SJSA1 (cell line): ENCODE measurements at regions not wholly inside any gene's neighbourhood (a gene's known extent, or its start where the extent isn't known, plus 50 kb on each side); places are given as distances from the start of the nearest gene placed in this dataset.

Source experiments
- DNase-seq, 2 experiments: peaks; one replicate each; pipeline ENCODE4 v3.0.0-alpha.2; 2015 to 2020; ENCODE audit warnings: low spot score in 2 of 2, low read depth in 1 of 2
- H3K27ac ChIP-seq: fragments of 250-450 bp; sonication (Bioruptor Pico); 2 replicates; pipeline ENCODE4 v1.5.1; 2020; ENCODE audit warnings: mild to moderate bottlenecking, moderate library complexity
- H3K27me3 ChIP-seq: fragments of 250-450 bp; sonication (Bioruptor Pico); replicated peaks from 2 replicates; pipeline ENCODE4 v1.5.1; 2020; ENCODE audit warnings: mild to moderate bottlenecking, moderate library complexity
- H3K36me3 ChIP-seq: fragments of 250-450 bp; sonication (Bioruptor Pico); 2 replicates; pipeline ENCODE4 v1.5.1; 2020; ENCODE audit warnings: mild to moderate bottlenecking
- H3K4me1 ChIP-seq: fragments of 250-450 bp; sonication (Bioruptor Pico); replicated peaks from 2 replicates; pipeline ENCODE4 v1.6.1; 2021; ENCODE audit warnings: mild to moderate bottlenecking
- H3K4me3 ChIP-seq: fragments of 250-450 bp; sonication (Bioruptor Pico); 2 replicates; pipeline ENCODE4 v1.5.1; 2020; ENCODE audit warnings: mild to moderate bottlenecking
- H3K9me3 ChIP-seq: fragments of 250-450 bp; sonication (Bioruptor Pico); replicated peaks from 2 replicates; pipeline ENCODE4 v1.5.1; 2020; ENCODE audit warnings: mild to moderate bottlenecking

- H3K36me3 ChIP-seq, result peaks cover 35% of the 10 kb centered on the region
- no peaks in the 10 kb centered on the region for H3K9me3 ChIP-seq
- H3K4me3 ChIP-seq, result no peak overlapping the region
- no peaks in the 10 kb centered on the region; the same call in 1 of the 2 replicates for H3K4me1 ChIP-seq
- no peaks in the 10 kb centered on the region for H3K27me3 ChIP-seq
- no peak for DNase-seq
- no peak overlapping the region for H3K27ac ChIP-seq
Measured at GRCh38 chr22:48522271-48522670, 1305.4 kb downstream of the BRD1 start.

- Histone ChIP-seq H3K9me3 (no peaks in the 10 kb centered on the region), H3K36me3 (peaks cover 37% of the 10 kb centered on the region), H3K4me1 (no peaks in the 10 kb centered on the region), H3K27ac (no peak overlapping the region), H3K27me3 (no peaks in the 10 kb centered on the region), H3K4me3 (no peak overlapping the region)
- no peak for DNase-seq
Measured at GRCh38 chr22:48520884-48521588, 1306.6 kb downstream of the BRD1 start.

GRCh38 chr22:48520207-48520606 is 1307.5 kb downstream of the BRD1 start:
- Histone ChIP-seq H3K4me3 (no peak overlapping the region), H3K27me3 (no peaks in the 10 kb centered on the region), H3K4me1 (no peaks in the 10 kb centered on the region), H3K27ac (no peak overlapping the region), H3K36me3 (peaks cover 32% of the 10 kb centered on the region), H3K9me3 (no peaks in the 10 kb centered on the region)
- no peak for DNase-seq

GRCh38 chr22:48517039-48518030 is 1310.3 kb downstream of the BRD1 start:
- H3K9me3 ChIP-seq, result no peaks in the 10 kb centered on the region
- H3K27ac ChIP-seq, result no peak overlapping the region
- DNase-seq, result no peak
- no peak overlapping the region for H3K4me3 ChIP-seq
- peaks cover 30% of the 10 kb centered on the region for H3K36me3 ChIP-seq
- no peaks in the 10 kb centered on the region for H3K27me3 ChIP-seq
- H3K4me1 ChIP-seq, result no peaks in the 10 kb centered on the region

- Histone ChIP-seq H3K27ac (no peak overlapping the region), H3K4me1 (no peaks in the 10 kb centered on the region), H3K9me3 (no peaks in the 10 kb centered on the region), H3K4me3 (no peak overlapping the region), H3K27me3 (no peaks in the 10 kb centered on the region), H3K36me3 (peaks cover 31% of the 10 kb centered on the region)
- no peak for DNase-seq
Measured at GRCh38 chr22:48516571-48516970, 1311.1 kb downstream of the BRD1 start.

- H3K9me3 ChIP-seq, result no peaks in the 10 kb centered on the region
- DNase-seq, result no peak
- H3K4me1 ChIP-seq, result no peaks in the 10 kb centered on the region
- peaks cover 28% of the 10 kb centered on the region for H3K36me3 ChIP-seq
- no peaks in the 10 kb centered on the region for H3K27me3 ChIP-seq
- no peak overlapping the region for H3K4me3 ChIP-seq
- no peak overlapping the region for H3K27ac ChIP-seq
Measured at GRCh38 chr22:48515571-48516200, 1312.0 kb downstream of the BRD1 start.

- Histone ChIP-seq H3K27ac (no peak overlapping the region), H3K4me1 (no peaks in the 10 kb centered on the region), H3K9me3 (no peaks in the 10 kb centered on the region), H3K27me3 (no peaks in the 10 kb centered on the region), H3K4me3 (no peak overlapping the region), H3K36me3 (peaks cover 28% of the 10 kb centered on the region)
- DNase-seq, result no peak
Measured at GRCh38 chr22:48513929-48514328, 1313.7 kb downstream of the BRD1 start.

GRCh38 chr22:48513446-48513845 is 1314.2 kb downstream of the BRD1 start:
- DNase-seq, result no peak
- Histone ChIP-seq H3K9me3 (no peaks in the 10 kb centered on the region), H3K27me3 (no peaks in the 10 kb centered on the region), H3K36me3 (peaks cover 28% of the 10 kb centered on the region), H3K4me1 (no peaks in the 10 kb centered on the region), H3K27ac (no peak overlapping the region), H3K4me3 (no peak overlapping the region)

GRCh38 chr22:48511781-48512327 is 1315.8 kb downstream of the BRD1 start:
- Histone ChIP-seq H3K27me3 (no peaks in the 10 kb centered on the region), H3K36me3 (peaks cover 22% of the 10 kb centered on the region), H3K9me3 (no peaks in the 10 kb centered on the region), H3K4me3 (no peak overlapping the region), H3K27ac (no peak overlapping the region), H3K4me1 (no peaks in the 10 kb centered on the region)
- DNase-seq, result no peak

- peaks cover 22% of the 10 kb centered on the region for H3K36me3 ChIP-seq
- H3K4me3 ChIP-seq, result no peak overlapping the region
- no peaks in the 10 kb centered on the region for H3K9me3 ChIP-seq
- no peaks in the 10 kb centered on the region for H3K27me3 ChIP-seq
- H3K4me1 ChIP-seq, result no peaks in the 10 kb centered on the region
- DNase-seq, result no peak
- H3K27ac ChIP-seq, result no peak overlapping the region
Measured at GRCh38 chr22:48511211-48511610, 1316.5 kb downstream of the BRD1 start.

- no peak overlapping the region for H3K27ac ChIP-seq
- H3K9me3 ChIP-seq, result no peaks in the 10 kb centered on the region
- H3K27me3 ChIP-seq, result no peaks in the 10 kb centered on the region
- H3K4me1 ChIP-seq, result no peaks in the 10 kb centered on the region
- no peak for DNase-seq
- H3K4me3 ChIP-seq, result no peak overlapping the region
- peaks cover 22% of the 10 kb centered on the region for H3K36me3 ChIP-seq
Measured at GRCh38 chr22:48510599-48510998, 1317.1 kb downstream of the BRD1 start.

GRCh38 chr22:48507595-48508350 is 1319.9 kb downstream of the BRD1 start:
- Histone ChIP-seq H3K27ac (no peak overlapping the region), H3K9me3 (no peaks in the 10 kb centered on the region), H3K36me3 (peaks cover 14% of the 10 kb centered on the region), H3K4me3 (no peak overlapping the region), H3K27me3 (no peaks in the 10 kb centered on the region), H3K4me1 (no peaks in the 10 kb centered on the region)
- no peak for DNase-seq

GRCh38 chr22:48507171-48507570 is 1320.5 kb downstream of the BRD1 start:
- no peak overlapping the region for H3K27ac ChIP-seq
- H3K9me3 ChIP-seq, result no peaks in the 10 kb centered on the region
- no peaks in the 10 kb centered on the region for H3K4me1 ChIP-seq
- H3K36me3 ChIP-seq, result peaks cover 14% of the 10 kb centered on the region
- DNase-seq, result no peak
- no peaks in the 10 kb centered on the region for H3K27me3 ChIP-seq
- H3K4me3 ChIP-seq, result no peak overlapping the region
